Body of pancreas (tissue), 4 donors: ENCODE measurements at regions not wholly inside any gene's neighbourhood (a gene's known extent, or its start where the extent isn't known, plus 50 kb on each side); places are given as distances from the start of the nearest gene placed in this dataset.

Experiments
- CTCF ChIP-seq, 7 experiments: fragments of 450-650 bp in 4 of 7; fragments of 200-600 bp in 3 of 7; sonication (generic) in 3 of 7; IDR thresholded peaks; one replicate each; pipeline ENCODE4 v1.5.1; 2016 to 2019; ENCODE audit warnings: antibody characterized with exemption in 7 of 7
- POLR2A ChIP-seq, 3 donors: fragments of 450-650 bp; IDR thresholded peaks; one replicate each; pipeline ENCODE4 v1.6.1; 2016; ENCODE audit warnings: antibody characterized with exemption in 3 of 3, mild to moderate bottlenecking in 2 of 3

- TF ChIP-seq POLR2A (IDR thresholded peaks at IDR 0.05), result no peak
- TF ChIP-seq CTCF (IDR thresholded peaks at IDR 0.05), result no peak
These were observed 257.2 kb downstream of the ANAPC1 start for GRCh38 chr2:111626865-111627163.
